GM20000 (cell line): ENCODE measurements at regions not wholly inside any gene's neighbourhood (a gene's known extent, or its start where the extent isn't known, plus 50 kb on each side); places are given as distances from the start of the nearest gene placed in this dataset.

Experiments
- DNase-seq: peaks from one replicate; pipeline ENCODE4 v3.0.0; 2012; ENCODE audit warnings: low spot score
- CTCF ChIP-seq: IDR thresholded peaks from 2 replicates; pipeline ENCODE4 v1.5.1; 2012; ENCODE audit warnings: mild to moderate bottlenecking, control low read depth; ENCODE audit errors: extremely low read depth, missing control alignments

- DNase-seq, result no peak
- TF ChIP-seq CTCF, result no peak
Measured at GRCh38 chr9:91067306-91067860, 265.8 kb downstream of the SYK start.

- TF ChIP-seq CTCF, result no peak
- DNase-seq, result no peak
Measured at GRCh38 chr9:91071184-91071990, 269.8 kb downstream of the SYK start.

- TF ChIP-seq CTCF, result no peak
- DNase-seq, result no peak
Measured at GRCh38 chr9:91073049-91073810, 271.6 kb downstream of the SYK start.

GRCh38 chr9:91073811-91074771, 272.5 kb downstream of the SYK start:
- DNase-seq, result no peak
- no peak for TF ChIP-seq CTCF

- no peak for DNase-seq
Measured at GRCh38 chr9:91074866-91075265, 273.2 kb downstream of the SYK start.

GRCh38 chr9:91075279-91075678, 273.7 kb downstream of the SYK start:
- no peak for TF ChIP-seq CTCF
- DNase-seq, result no peak

More at GRCh38 chr9:91074866-91075265, 273.2 kb downstream of the SYK start:
- TF ChIP-seq CTCF, result no peak
